ENCODE measurements at regions not wholly inside any gene's neighbourhood (a gene's known extent, or its start where the extent isn't known, plus 50 kb on each side); places are given as distances from the start of the nearest gene placed in this dataset.

DNA sequence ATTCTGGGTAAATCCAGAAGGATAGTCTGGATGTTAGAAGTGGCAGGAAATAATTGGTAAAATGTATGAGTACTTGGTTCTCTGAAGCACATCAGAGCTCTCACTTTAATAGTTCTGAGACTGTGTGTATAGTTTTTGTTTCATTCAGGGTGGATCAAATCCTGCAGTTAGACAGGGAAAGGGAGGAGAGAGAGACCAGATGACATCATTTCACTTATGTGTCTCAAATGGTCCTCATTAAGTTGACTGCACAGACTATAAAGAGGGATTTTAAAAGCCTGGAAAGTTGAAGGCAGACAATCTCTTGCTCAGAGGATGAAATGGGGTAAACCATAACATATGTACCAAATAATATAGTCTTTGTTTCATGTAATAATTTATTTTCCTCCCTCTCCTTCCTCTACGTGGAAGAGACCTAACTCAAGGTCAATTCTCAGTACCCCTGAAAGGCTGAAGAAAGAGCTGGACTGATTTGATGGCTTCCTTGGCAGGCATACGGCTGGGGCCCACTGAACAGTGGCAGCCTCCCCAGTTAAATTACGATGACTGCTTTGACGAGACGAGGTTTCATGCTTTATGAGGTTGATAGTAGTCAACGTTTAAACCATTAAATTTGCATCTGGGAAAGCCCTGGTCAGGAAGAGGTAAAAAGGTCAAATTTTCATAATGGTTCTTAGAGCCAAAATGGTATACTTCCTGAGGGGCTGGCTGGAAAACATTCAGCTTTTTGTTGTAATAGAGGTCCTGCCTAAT, 395.1 kb upstream of the RPS23 start:
- Histone ChIP-seq H3K36me3 (replicated peaks; ENCODE audit: insufficient read depth, low read length) (no peaks in the 10 kb centered on the region), H3K9me3 (replicated peaks; ENCODE audit: insufficient read depth, low read length) (no peaks in the 10 kb centered on the region), H4K20me1 (ENCODE audit: insufficient read depth, low read length) (no peaks in the 10 kb centered on the region), H3K79me2 (ENCODE audit: low read length) (no peaks in the 10 kb centered on the region), H3K9me2 (replicated peaks; ENCODE audit: insufficient read depth, low read length) (no peaks in the 10 kb centered on the region), H3K4me3 (ENCODE audit: low read length) (no peak overlapping the region), H3K4me1 (ENCODE audit: low read length) (no peaks in the 10 kb centered on the region), H3K9ac (ENCODE audit: low read length) (no peak overlapping the region), H3F3A (ENCODE audit: insufficient read depth, low read length) (no peaks in the 10 kb centered on the region), H2AFZ (ENCODE audit: low read length) (no peak overlapping the region), H3K27me3 (replicated peaks; ENCODE audit: insufficient read depth, low read length) (no peaks in the 10 kb centered on the region), H3K27ac (ENCODE audit: low read length) (no peak overlapping the region), H3K4me2 (ENCODE audit: low read depth, low read length) (no peak overlapping the region)
- DNase-seq: no peak
- TF ChIP-seq EZH2 (optimal IDR thresholded peaks at IDR 0.05; ENCODE audit: low read depth, low read length): no peak
- TF ChIP-seq EZH2phosphoT487 (IDR thresholded peaks at IDR 0.05; ENCODE audit: low read length): no peak
- TF ChIP-seq, protein P1, sequence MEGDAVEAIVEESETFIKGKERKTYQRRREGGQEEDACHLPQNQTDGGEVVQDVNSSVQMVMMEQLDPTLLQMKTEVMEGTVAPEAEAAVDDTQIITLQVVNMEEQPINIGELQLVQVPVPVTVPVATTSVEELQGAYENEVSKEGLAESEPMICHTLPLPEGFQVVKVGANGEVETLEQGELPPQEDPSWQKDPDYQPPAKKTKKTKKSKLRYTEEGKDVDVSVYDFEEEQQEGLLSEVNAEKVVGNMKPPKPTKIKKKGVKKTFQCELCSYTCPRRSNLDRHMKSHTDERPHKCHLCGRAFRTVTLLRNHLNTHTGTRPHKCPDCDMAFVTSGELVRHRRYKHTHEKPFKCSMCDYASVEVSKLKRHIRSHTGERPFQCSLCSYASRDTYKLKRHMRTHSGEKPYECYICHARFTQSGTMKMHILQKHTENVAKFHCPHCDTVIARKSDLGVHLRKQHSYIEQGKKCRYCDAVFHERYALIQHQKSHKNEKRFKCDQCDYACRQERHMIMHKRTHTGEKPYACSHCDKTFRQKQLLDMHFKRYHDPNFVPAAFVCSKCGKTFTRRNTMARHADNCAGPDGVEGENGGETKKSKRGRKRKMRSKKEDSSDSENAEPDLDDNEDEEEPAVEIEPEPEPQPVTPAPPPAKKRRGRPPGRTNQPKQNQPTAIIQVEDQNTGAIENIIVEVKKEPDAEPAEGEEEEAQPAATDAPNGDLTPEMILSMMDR (IDR thresholded peaks at IDR 0.05; ENCODE audit: low read length): no peak

DNA sequence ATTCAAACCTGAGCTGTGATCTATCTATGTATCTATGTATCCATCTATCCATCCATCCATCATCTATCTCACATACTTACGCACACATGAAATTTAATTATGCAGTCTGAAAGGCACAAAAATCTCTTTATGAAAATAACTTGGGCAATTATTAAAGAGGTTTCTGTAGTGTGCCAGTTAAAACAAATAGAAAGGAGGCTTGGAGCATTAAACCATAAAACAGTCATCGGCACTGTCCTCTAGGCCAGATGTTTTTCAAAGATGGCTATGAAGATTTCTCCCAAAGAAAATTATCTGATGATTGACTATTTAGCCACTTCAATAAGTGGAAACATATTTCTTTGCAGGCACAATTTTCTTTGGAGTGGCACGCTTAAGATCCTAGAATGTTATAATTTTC, 392.5 kb upstream of the RPS23 start:
- Histone ChIP-seq H3K9me2 (replicated peaks; ENCODE audit: insufficient read depth, low read length) (no peaks in the 10 kb centered on the region), H3K9me3 (replicated peaks; ENCODE audit: insufficient read depth, low read length) (no peaks in the 10 kb centered on the region), H4K20me1 (ENCODE audit: insufficient read depth, low read length) (no peaks in the 10 kb centered on the region), H3K9ac (ENCODE audit: low read length) (no peak overlapping the region), H2AFZ (ENCODE audit: low read length) (no peak overlapping the region), H3K4me3 (ENCODE audit: low read length) (no peak overlapping the region), H3K4me2 (ENCODE audit: low read depth, low read length) (no peak overlapping the region), H3K79me2 (ENCODE audit: low read length) (no peaks in the 10 kb centered on the region), H3F3A (ENCODE audit: insufficient read depth, low read length) (no peaks in the 10 kb centered on the region), H3K27ac (ENCODE audit: low read length) (no peak overlapping the region), H3K4me1 (ENCODE audit: low read length) (no peaks in the 10 kb centered on the region), H3K36me3 (replicated peaks; ENCODE audit: insufficient read depth, low read length) (no peaks in the 10 kb centered on the region), H3K27me3 (replicated peaks; ENCODE audit: insufficient read depth, low read length) (no peaks in the 10 kb centered on the region)
- TF ChIP-seq EZH2 (optimal IDR thresholded peaks at IDR 0.05; ENCODE audit: low read depth, low read length): no peak
- TF ChIP-seq, protein P1 (IDR thresholded peaks at IDR 0.05; ENCODE audit: low read length): no peak
- no peak for TF ChIP-seq EZH2phosphoT487 (IDR thresholded peaks at IDR 0.05; ENCODE audit: low read length)
- no peak for DNase-seq

DNA sequence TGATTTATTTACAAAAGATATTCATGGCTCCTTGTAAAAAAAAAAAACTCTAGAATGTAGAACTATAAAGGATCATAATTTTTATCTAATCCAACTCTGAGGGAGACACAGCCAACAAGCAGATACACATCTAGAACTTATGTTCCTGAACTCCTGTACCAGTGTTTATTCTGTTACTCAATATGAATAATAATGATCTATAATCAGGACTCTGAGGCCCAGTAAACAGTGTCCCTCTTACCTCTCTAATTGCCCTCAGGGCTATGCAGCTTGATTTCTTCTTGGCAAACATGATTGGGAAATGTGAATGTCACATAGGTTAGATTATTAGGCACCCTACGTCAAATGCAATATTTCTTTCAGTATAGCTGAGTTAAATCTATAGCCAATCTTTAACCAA, 391.6 kb upstream of the RPS23 start:
- Histone ChIP-seq H3K36me3 (replicated peaks; ENCODE audit: insufficient read depth, low read length) (no peaks in the 10 kb centered on the region), H3K9me3 (replicated peaks; ENCODE audit: insufficient read depth, low read length) (no peaks in the 10 kb centered on the region), H3F3A (ENCODE audit: insufficient read depth, low read length) (no peaks in the 10 kb centered on the region), H3K9me2 (replicated peaks; ENCODE audit: insufficient read depth, low read length) (no peaks in the 10 kb centered on the region), H3K27me3 (replicated peaks; ENCODE audit: insufficient read depth, low read length) (no peaks in the 10 kb centered on the region), H2AFZ (ENCODE audit: low read length) (no peak overlapping the region), H3K4me2 (ENCODE audit: low read depth, low read length) (no peak overlapping the region), H3K9ac (ENCODE audit: low read length) (no peak overlapping the region), H3K4me3 (ENCODE audit: low read length) (no peak overlapping the region), H3K27ac (ENCODE audit: low read length) (no peak overlapping the region), H3K79me2 (ENCODE audit: low read length) (no peaks in the 10 kb centered on the region), H4K20me1 (ENCODE audit: insufficient read depth, low read length) (no peaks in the 10 kb centered on the region), H3K4me1 (ENCODE audit: low read length) (no peaks in the 10 kb centered on the region)
- TF ChIP-seq EZH2 (optimal IDR thresholded peaks at IDR 0.05; ENCODE audit: low read depth, low read length): no peak
- no peak for DNase-seq

DNA sequence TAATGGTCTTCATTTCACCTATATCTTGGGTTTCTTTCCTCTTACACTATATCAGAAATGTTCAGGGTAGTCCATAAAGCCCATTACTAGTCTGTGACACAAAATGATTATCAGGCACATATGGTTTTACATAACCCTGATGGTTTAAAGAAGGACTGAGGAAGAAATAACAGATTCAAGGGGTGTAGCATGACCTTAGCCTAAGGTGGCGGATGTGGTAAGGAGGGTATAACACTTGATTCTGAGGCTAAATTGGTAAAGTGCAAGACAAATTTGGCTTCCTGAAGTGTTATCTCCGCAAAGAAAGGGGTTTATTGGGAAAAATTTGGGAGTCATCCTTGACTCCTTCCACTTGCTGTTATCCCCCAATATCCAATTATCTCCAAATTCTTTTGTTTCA, 388.2 kb upstream of the RPS23 start:
- no peaks in the 10 kb centered on the region for H3K79me2 ChIP-seq (ENCODE audit: low read length)
- TF ChIP-seq, protein P1 (IDR thresholded peaks at IDR 0.05; ENCODE audit: low read length): no peak
- TF ChIP-seq EZH2 (optimal IDR thresholded peaks at IDR 0.05; ENCODE audit: low read depth, low read length): no peak
- TF ChIP-seq EZH2phosphoT487 (IDR thresholded peaks at IDR 0.05; ENCODE audit: low read length): no peak
- no peak overlapping the region for H3K4me3 ChIP-seq (ENCODE audit: low read length)
- no peak overlapping the region for H3K9ac ChIP-seq (ENCODE audit: low read length)
- H4K20me1 ChIP-seq (ENCODE audit: insufficient read depth, low read length): no peaks in the 10 kb centered on the region
- no peak overlapping the region for H2AFZ ChIP-seq (ENCODE audit: low read length)
- H3K4me1 ChIP-seq (ENCODE audit: low read length): no peaks in the 10 kb centered on the region
- no peak overlapping the region for H3K4me2 ChIP-seq (ENCODE audit: low read depth, low read length)
- H3K27ac ChIP-seq (ENCODE audit: low read length): no peak overlapping the region
- H3K27me3 ChIP-seq (replicated peaks; ENCODE audit: insufficient read depth, low read length): no peaks in the 10 kb centered on the region
- H3K9me2 ChIP-seq (replicated peaks; ENCODE audit: insufficient read depth, low read length): no peaks in the 10 kb centered on the region
- DNase-seq: no peak
- H3K36me3 ChIP-seq (replicated peaks; ENCODE audit: insufficient read depth, low read length): no peaks in the 10 kb centered on the region
- H3F3A ChIP-seq (ENCODE audit: insufficient read depth, low read length): no peaks in the 10 kb centered on the region
- H3K9me3 ChIP-seq (replicated peaks; ENCODE audit: insufficient read depth, low read length): no peaks in the 10 kb centered on the region

All from MM.1S (cell line).